GM23338 (cell line): ENCODE measurements at regions not wholly inside any gene's neighbourhood (a gene's known extent, or its start where the extent isn't known, plus 50 kb on each side); places are given as distances from the start of the nearest gene placed in this dataset.

Source experiments
- ATAC-seq: fragments of 200-7000 bp; cut with Tn5 transposase; 3 replicates; pipeline ENCODE4 v1.9.1; 2020
- DNase-seq: peaks from one replicate; pipeline ENCODE4 v3.0.0-alpha.2; 2015; ENCODE audit warnings: low spot score
- H2AFZ ChIP-seq: fragments of 200-600 bp; sonication (generic); 2 replicates; pipeline ENCODE4 v1.8.0; 2016; ENCODE audit warnings: antibody characterized with exemption, mild to moderate bottlenecking, moderate library complexity
- H3F3A ChIP-seq: fragments of 200-600 bp; sonication (generic); replicated peaks from 2 replicates; pipeline ENCODE4 v1.8.0; 2017; ENCODE audit warnings: antibody characterized with exemption, mixed run types, low read depth
- H3K27ac ChIP-seq: fragments of 200-600 bp; sonication (generic); 2 replicates; pipeline ENCODE4 v1.6.1; 2016; ENCODE audit warnings: low read depth
- H3K27me3 ChIP-seq: fragments of 200-600 bp; sonication (generic); 2 replicates; pipeline ENCODE4 v1.8.0; 2016; ENCODE audit warnings: mild to moderate bottlenecking, mixed run types, moderate library complexity; ENCODE audit not compliant: insufficient read depth
- H3K36me3 ChIP-seq: fragments of 200-600 bp; sonication (generic); 2 replicates; pipeline ENCODE4 v1.8.0; 2016; ENCODE audit warnings: mild to moderate bottlenecking; ENCODE audit not compliant: insufficient read depth
- H3K4me1 ChIP-seq: fragments of 200-600 bp; sonication (generic); 2 replicates; pipeline ENCODE4 v1.8.0; 2016; ENCODE audit warnings: mild to moderate bottlenecking, moderate library complexity; ENCODE audit not compliant: insufficient read depth
- H3K4me2 ChIP-seq: fragments of 200-600 bp; sonication (generic); 2 replicates; pipeline ENCODE4 v1.7.1; 2017; ENCODE audit warnings: mixed run types
- H3K4me3 ChIP-seq: fragments of 200-600 bp; sonication (generic); 2 replicates; pipeline ENCODE4 v1.6.1; 2016; ENCODE audit warnings: mixed run types
- H3K79me2 ChIP-seq: fragments of 200-600 bp; sonication (generic); replicated peaks from 2 replicates; pipeline ENCODE4 v1.8.0; 2017; ENCODE audit warnings: mild to moderate bottlenecking; ENCODE audit not compliant: insufficient read depth
- H3K9me2 ChIP-seq: fragments of 200-600 bp; sonication (generic); 2 replicates; pipeline ENCODE4 v1.8.0; 2017; ENCODE audit not compliant: insufficient read depth
- H4K20me1 ChIP-seq: fragments of 200-600 bp; sonication (generic); replicated peaks from 2 replicates; pipeline ENCODE4 v1.8.0; 2017; ENCODE audit warnings: mild to moderate bottlenecking; ENCODE audit not compliant: insufficient read depth
- H3K27ac Mint-ChIP-seq: 2 replicates; pipeline ENCODE4 v1.8.0; 2020; ENCODE audit warnings: inconsistent platforms, mild to moderate bottlenecking, moderate library complexity, mixed read lengths
- H3K27me3 Mint-ChIP-seq: 3 replicates; pipeline ENCODE4 v1.8.0; 2022; ENCODE audit warnings: low read depth, mild to moderate bottlenecking, moderate library complexity, mixed read lengths, inconsistent platforms; ENCODE audit not compliant: insufficient read depth, poor library complexity
- H3K36me3 Mint-ChIP-seq: 3 replicates; pipeline ENCODE4 v1.8.0; 2021; ENCODE audit warnings: low read depth, mild to moderate bottlenecking, inconsistent platforms, moderate library complexity, mixed read lengths
- H3K4me1 Mint-ChIP-seq: 3 replicates; pipeline ENCODE4 v1.8.0; 2020; ENCODE audit warnings: mild to moderate bottlenecking, inconsistent platforms, mixed read lengths
- H3K4me3 Mint-ChIP-seq: 3 replicates; pipeline ENCODE4 v1.8.0; 2021; ENCODE audit warnings: moderate library complexity, mild to moderate bottlenecking, inconsistent platforms, mixed read lengths
- H3K9me3 Mint-ChIP-seq: 3 replicates; pipeline ENCODE4 v1.8.0; 2020; ENCODE audit warnings: moderate library complexity, mild to moderate bottlenecking, inconsistent platforms, mixed read lengths
- CREB1 ChIP-seq: fragments of 250-450 bp; sonication (Bioruptor Pico); IDR thresholded peaks from 2 replicates; pipeline ENCODE4 v1.5.0; 2020; ENCODE audit warnings: low read depth, mild to moderate bottlenecking, moderate library complexity
- EZH2 ChIP-seq: fragments of 200-600 bp; sonication (generic); IDR thresholded peaks from one replicate; pipeline ENCODE4 v1.8.0; 2017; ENCODE audit warnings: antibody characterized with exemption, mild to moderate bottlenecking, low read depth; ENCODE audit not compliant: unreplicated experiment
- EZH2phosphoT487 ChIP-seq: fragments of 200-600 bp; sonication (generic); IDR thresholded peaks from one replicate; pipeline ENCODE4 v1.8.1; 2018; ENCODE audit warnings: antibody characterized with exemption; ENCODE audit not compliant: unreplicated experiment
- JUNB ChIP-seq: IDR thresholded peaks from one replicate; pipeline ENCODE4 v1.6.1; 2016; ENCODE audit warnings: antibody characterized with exemption; ENCODE audit not compliant: unreplicated experiment
- NANOG ChIP-seq: IDR thresholded peaks from 2 replicates; pipeline ENCODE4 v1.6.1; 2016; ENCODE audit warnings: antibody characterized with exemption, borderline replicate concordance
- POLR2AphosphoS5 ChIP-seq: IDR thresholded peaks from 2 replicates; pipeline ENCODE4 v1.6.1; 2016; ENCODE audit warnings: antibody characterized with exemption, low read depth
- STAT1 ChIP-seq: IDR thresholded peaks from one replicate; pipeline ENCODE4 v1.6.1; 2016; ENCODE audit warnings: antibody characterized with exemption; ENCODE audit not compliant: unreplicated experiment
- ZNF114 ChIP-seq: fragments of 250-450 bp; sonication (Bioruptor Pico); IDR thresholded peaks from 2 replicates; pipeline ENCODE4 v1.5.0; 2020; ENCODE audit warnings: mild to moderate bottlenecking, moderate library complexity
- ZNF331 ChIP-seq: fragments of 250-450 bp; sonication (Bioruptor Pico); IDR thresholded peaks from 2 replicates; pipeline ENCODE4 v1.5.0; 2020; ENCODE audit warnings: low read depth, mild to moderate bottlenecking, moderate library complexity
- TF ChIP-seq, protein P1 (sequence below): fragments of 250-450 bp; sonication (Bioruptor Pico); IDR thresholded peaks from 2 replicates; pipeline ENCODE4 v1.5.0; 2020; ENCODE audit warnings: mild to moderate bottlenecking, moderate library complexity
- TF ChIP-seq, protein P2 (sequence below): IDR thresholded peaks from one replicate; pipeline ENCODE4 v1.6.1; 2018; ENCODE audit warnings: antibody characterized with exemption; ENCODE audit not compliant: unreplicated experiment
- TF ChIP-seq, protein P3 (sequence below): IDR thresholded peaks from 2 replicates; pipeline ENCODE4 v1.6.1; 2016; ENCODE audit warnings: antibody characterized with exemption
- TF ChIP-seq, protein P4 (sequence below), 2 experiments: fragments of 200-600 bp in 1 of 2; sonication (generic) in 1 of 2; conservative IDR thresholded peaks; 2 replicates each; pipeline versions ENCODE4 v1.5.1 to v1.6.1; 2016 to 2017; ENCODE audit warnings: antibody characterized with exemption in 2 of 2, low read depth in 2 of 2, mild to moderate bottlenecking in 2 of 2, moderate library complexity in 1 of 2

DNA sequence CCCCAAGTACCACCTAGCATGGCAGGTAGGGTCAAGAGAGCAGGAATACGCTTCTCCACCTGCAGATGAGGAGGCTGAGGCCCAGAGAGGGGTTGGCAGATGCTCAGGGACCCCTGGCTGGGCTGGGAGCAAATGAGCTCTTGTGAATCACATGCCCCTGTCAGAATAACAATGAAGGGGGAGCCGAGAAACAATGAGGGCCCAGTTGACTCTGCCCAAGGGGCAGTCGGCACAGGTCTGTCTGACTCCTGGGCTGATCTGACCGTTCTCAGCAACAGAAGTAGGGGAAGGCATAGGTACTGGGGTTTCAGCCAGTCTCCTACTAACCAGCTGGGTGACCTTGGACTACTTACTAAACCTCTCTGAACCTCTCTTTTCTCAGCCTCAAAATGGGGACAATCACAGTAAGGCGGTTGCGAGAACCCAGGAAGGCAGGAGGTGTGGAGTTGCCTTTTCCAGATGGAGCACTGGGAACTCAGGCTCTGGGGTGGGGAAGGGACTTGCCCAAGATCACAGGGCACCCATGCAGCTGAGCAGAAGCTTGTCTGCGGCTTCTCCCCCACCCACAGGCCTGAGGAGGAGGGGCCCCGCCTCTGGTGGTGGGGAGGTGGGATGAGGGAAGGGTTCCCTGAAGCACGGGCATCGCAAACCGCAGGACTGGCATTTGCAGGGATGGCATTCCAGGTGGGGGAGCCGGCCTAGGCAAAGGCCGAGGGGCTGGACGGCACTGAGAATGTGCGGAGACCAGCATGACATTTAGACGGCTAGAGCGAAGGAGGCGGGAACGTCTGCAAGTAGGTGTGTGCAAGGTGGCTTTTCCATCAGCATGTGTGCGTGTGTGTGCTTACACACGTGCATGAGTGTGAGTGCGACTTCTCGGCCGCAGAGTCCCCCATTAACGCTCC, 163.0 kb downstream of the MN1 start:
- ATAC-seq (peak; percentile 70), DNase-seq (no peak)
- Mint-ChIP-seq H3K4me3 (no peak overlapping the region; the same call in 2 of the 3 replicates), H3K4me1 (peaks cover 34% of the 10 kb centered on the region), H3K9me3 (no peaks in the 10 kb centered on the region; the same call in 2 of the 3 replicates), H3K27me3 (peaks cover 12% of the 10 kb centered on the region), H3K27ac (no peak overlapping the region), H3K36me3 (no peaks in the 10 kb centered on the region)
- peaks cover 37% of the 10 kb centered on the region for H3K4me1 ChIP-seq
- TF ChIP-seq, protein P1, sequence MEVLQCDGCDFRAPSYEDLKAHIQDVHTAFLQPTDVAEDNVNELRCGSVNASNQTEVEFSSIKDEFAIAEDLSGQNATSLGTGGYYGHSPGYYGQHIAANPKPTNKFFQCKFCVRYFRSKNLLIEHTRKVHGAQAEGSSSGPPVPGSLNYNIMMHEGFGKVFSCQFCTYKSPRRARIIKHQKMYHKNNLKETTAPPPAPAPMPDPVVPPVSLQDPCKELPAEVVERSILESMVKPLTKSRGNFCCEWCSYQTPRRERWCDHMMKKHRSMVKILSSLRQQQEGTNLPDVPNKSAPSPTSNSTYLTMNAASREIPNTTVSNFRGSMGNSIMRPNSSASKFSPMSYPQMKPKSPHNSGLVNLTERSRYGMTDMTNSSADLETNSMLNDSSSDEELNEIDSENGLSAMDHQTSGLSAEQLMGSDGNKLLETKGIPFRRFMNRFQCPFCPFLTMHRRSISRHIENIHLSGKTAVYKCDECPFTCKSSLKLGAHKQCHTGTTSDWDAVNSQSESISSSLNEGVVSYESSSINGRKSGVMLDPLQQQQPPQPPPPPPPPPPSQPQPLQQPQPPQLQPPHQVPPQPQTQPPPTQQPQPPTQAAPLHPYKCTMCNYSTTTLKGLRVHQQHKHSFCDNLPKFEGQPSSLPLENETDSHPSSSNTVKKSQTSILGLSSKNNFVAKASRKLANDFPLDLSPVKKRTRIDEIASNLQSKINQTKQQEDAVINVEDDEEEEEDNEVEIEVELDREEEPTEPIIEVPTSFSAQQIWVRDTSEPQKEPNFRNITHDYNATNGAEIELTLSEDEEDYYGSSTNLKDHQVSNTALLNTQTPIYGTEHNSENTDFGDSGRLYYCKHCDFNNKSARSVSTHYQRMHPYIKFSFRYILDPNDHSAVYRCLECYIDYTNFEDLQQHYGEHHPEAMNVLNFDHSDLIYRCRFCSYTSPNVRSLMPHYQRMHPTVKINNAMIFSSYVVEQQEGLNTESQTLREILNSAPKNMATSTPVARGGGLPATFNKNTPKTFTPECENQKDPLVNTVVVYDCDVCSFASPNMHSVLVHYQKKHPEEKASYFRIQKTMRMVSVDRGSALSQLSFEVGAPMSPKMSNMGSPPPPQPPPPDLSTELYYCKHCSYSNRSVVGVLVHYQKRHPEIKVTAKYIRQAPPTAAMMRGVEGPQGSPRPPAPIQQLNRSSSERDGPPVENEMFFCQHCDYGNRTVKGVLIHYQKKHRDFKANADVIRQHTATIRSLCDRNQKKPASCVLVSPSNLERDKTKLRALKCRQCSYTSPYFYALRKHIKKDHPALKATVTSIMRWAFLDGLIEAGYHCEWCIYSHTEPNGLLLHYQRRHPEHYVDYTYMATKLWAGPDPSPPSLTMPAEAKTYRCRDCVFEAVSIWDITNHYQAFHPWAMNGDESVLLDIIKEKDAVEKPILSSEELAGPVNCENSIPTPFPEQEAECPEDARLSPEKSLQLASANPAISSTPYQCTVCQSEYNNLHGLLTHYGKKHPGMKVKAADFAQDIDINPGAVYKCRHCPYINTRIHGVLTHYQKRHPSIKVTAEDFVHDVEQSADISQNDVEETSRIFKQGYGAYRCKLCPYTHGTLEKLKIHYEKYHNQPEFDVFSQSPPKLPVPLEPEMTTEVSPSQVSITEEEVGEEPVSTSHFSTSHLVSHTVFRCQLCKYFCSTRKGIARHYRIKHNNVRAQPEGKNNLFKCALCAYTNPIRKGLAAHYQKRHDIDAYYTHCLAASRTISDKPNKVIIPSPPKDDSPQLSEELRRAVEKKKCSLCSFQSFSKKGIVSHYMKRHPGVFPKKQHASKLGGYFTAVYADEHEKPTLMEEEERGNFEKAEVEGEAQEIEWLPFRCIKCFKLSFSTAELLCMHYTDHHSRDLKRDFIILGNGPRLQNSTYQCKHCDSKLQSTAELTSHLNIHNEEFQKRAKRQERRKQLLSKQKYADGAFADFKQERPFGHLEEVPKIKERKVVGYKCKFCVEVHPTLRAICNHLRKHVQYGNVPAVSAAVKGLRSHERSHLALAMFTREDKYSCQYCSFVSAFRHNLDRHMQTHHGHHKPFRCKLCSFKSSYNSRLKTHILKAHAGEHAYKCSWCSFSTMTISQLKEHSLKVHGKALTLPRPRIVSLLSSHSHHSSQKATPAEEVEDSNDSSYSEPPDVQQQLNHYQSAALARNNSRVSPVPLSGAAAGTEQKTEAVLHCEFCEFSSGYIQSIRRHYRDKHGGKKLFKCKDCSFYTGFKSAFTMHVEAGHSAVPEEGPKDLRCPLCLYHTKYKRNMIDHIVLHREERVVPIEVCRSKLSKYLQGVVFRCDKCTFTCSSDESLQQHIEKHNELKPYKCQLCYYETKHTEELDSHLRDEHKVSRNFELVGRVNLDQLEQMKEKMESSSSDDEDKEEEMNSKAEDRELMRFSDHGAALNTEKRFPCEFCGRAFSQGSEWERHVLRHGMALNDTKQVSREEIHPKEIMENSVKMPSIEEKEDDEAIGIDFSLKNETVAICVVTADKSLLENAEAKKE (CRISPR knock-in tag): no peak
- TF ChIP-seq, protein P2, sequence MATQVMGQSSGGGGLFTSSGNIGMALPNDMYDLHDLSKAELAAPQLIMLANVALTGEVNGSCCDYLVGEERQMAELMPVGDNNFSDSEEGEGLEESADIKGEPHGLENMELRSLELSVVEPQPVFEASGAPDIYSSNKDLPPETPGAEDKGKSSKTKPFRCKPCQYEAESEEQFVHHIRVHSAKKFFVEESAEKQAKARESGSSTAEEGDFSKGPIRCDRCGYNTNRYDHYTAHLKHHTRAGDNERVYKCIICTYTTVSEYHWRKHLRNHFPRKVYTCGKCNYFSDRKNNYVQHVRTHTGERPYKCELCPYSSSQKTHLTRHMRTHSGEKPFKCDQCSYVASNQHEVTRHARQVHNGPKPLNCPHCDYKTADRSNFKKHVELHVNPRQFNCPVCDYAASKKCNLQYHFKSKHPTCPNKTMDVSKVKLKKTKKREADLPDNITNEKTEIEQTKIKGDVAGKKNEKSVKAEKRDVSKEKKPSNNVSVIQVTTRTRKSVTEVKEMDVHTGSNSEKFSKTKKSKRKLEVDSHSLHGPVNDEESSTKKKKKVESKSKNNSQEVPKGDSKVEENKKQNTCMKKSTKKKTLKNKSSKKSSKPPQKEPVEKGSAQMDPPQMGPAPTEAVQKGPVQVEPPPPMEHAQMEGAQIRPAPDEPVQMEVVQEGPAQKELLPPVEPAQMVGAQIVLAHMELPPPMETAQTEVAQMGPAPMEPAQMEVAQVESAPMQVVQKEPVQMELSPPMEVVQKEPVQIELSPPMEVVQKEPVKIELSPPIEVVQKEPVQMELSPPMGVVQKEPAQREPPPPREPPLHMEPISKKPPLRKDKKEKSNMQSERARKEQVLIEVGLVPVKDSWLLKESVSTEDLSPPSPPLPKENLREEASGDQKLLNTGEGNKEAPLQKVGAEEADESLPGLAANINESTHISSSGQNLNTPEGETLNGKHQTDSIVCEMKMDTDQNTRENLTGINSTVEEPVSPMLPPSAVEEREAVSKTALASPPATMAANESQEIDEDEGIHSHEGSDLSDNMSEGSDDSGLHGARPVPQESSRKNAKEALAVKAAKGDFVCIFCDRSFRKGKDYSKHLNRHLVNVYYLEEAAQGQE: no peak
- TF ChIP-seq NANOG (no peak), JUNB (no peak), ZNF331 (no peak), CREB1 (CRISPR knock-in tag) (no peak), EZH2 (no peak), EZH2phosphoT487 (no peak), ZNF114 (CRISPR knock-in tag) (no peak), STAT1 (no peak), POLR2AphosphoS5 (no peak)
- TF ChIP-seq, protein P3, sequence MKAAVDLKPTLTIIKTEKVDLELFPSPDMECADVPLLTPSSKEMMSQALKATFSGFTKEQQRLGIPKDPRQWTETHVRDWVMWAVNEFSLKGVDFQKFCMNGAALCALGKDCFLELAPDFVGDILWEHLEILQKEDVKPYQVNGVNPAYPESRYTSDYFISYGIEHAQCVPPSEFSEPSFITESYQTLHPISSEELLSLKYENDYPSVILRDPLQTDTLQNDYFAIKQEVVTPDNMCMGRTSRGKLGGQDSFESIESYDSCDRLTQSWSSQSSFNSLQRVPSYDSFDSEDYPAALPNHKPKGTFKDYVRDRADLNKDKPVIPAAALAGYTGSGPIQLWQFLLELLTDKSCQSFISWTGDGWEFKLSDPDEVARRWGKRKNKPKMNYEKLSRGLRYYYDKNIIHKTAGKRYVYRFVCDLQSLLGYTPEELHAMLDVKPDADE: no peak
- TF ChIP-seq, protein P4, sequence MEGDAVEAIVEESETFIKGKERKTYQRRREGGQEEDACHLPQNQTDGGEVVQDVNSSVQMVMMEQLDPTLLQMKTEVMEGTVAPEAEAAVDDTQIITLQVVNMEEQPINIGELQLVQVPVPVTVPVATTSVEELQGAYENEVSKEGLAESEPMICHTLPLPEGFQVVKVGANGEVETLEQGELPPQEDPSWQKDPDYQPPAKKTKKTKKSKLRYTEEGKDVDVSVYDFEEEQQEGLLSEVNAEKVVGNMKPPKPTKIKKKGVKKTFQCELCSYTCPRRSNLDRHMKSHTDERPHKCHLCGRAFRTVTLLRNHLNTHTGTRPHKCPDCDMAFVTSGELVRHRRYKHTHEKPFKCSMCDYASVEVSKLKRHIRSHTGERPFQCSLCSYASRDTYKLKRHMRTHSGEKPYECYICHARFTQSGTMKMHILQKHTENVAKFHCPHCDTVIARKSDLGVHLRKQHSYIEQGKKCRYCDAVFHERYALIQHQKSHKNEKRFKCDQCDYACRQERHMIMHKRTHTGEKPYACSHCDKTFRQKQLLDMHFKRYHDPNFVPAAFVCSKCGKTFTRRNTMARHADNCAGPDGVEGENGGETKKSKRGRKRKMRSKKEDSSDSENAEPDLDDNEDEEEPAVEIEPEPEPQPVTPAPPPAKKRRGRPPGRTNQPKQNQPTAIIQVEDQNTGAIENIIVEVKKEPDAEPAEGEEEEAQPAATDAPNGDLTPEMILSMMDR (conservative IDR thresholded peaks at IDR 0.05; ENCODE audit: low read depth in 2 of 2): no peak
- peak overlapping the region; percentile 55; the same call in 1 of the 2 replicates for H3K4me2 ChIP-seq
- no peak overlapping the region for H3K4me3 ChIP-seq
- H4K20me1 ChIP-seq: no peaks in the 10 kb centered on the region
- no peaks in the 10 kb centered on the region for H3K27me3 ChIP-seq
- H2AFZ ChIP-seq: peak overlapping the region; percentile 87; the same call in 1 of the 2 replicates
- 0 out of 2 replicates have a peak, but pooled peaks cover 3% of the 10 kb centered on the region for H3F3A ChIP-seq
- H3K9me2 ChIP-seq: no peaks in the 10 kb centered on the region
- H3K27ac ChIP-seq: no peak overlapping the region
- no peaks in the 10 kb centered on the region for H3K36me3 ChIP-seq
- H3K79me2 ChIP-seq: no peaks in the 10 kb centered on the region
